Activated CD8-positive, alpha-beta T cell treated with anti-CD3 and anti-CD28 coated beads for 36 hours (primary cell): ENCODE measurements at regions not wholly inside any gene's neighbourhood (a gene's known extent, or its start where the extent isn't known, plus 50 kb on each side); places are given as distances from the start of the nearest gene placed in this dataset.

ENCODE experiments used
- ATAC-seq: fragments of 200-7000 bp; cut with Tn5 transposase; one replicate; pipeline ENCODE4 v1.10.0; 2021; ENCODE audit warnings: mild to moderate bottlenecking, moderate library complexity
- CTCF ChIA-PET: fragments of 350-600 bp; sonication (Branson Sonifier 250); formaldehyde crosslinking; loops from one replicate; lab custom pipeline; 2021; ENCODE audit warnings: antibody characterized with exemption; lab: Charles Lee
- POLR2A ChIA-PET: fragments of 350-600 bp; sonication (Branson Sonifier 250); formaldehyde crosslinking; loops from one replicate; lab custom pipeline; 2021; ENCODE audit warnings: antibody characterized with exemption; lab: Charles Lee
- DNase-seq: peaks from one replicate; pipeline ENCODE4 v3.0.0-alpha.2; 2020
- H3K27ac Mint-ChIP-seq: one replicate; pipeline ENCODE4 v1.8.0; 2021; ENCODE audit warnings: mild to moderate bottlenecking, mixed read lengths
- H3K27me3 Mint-ChIP-seq: one replicate; pipeline ENCODE4 v1.8.0; 2021; ENCODE audit warnings: mixed read lengths
- H3K36me3 Mint-ChIP-seq: one replicate; pipeline ENCODE4 v1.8.0; 2021; ENCODE audit warnings: low read depth, mixed read lengths
- H3K4me1 Mint-ChIP-seq: one replicate; pipeline ENCODE4 v1.8.0; 2021; ENCODE audit warnings: low read depth, mixed read lengths
- H3K4me3 Mint-ChIP-seq: one replicate; pipeline ENCODE4 v1.8.0; 2021; ENCODE audit warnings: mild to moderate bottlenecking, moderate library complexity, mixed read lengths
- H3K9me3 Mint-ChIP-seq: one replicate; pipeline ENCODE4 v1.8.0; 2021; ENCODE audit warnings: mixed read lengths
- intact Hi-C: fragments of 100-400 bp; cut with micrococcal nuclease; formaldehyde crosslinking; loops from one replicate; pipeline ENCODE4 v1.10.0; 2022
- TF ChIP-seq, protein P1 (sequence below): fragments of 200-600 bp; IDR thresholded peaks from one replicate; pipeline ENCODE4 v1.8.0; 2022; ENCODE audit warnings: antibody characterized with exemption, mild to moderate bottlenecking

GRCh38 chr5:43947935-43948334, 345.0 kb downstream of the NNT start:
- no peak overlapping the region for H3K4me3 Mint-ChIP-seq
- ChIA-PET POLR2A (no interaction called here), CTCF (no interaction called here)
- intact Hi-C loops, result no loop called here
- H3K4me1 Mint-ChIP-seq, result no peaks in the 10 kb centered on the region
- H3K27me3 Mint-ChIP-seq, result no peaks in the 10 kb centered on the region
- ATAC-seq, result no peak
- DNase-seq, result no peak
- no peak overlapping the region for H3K27ac Mint-ChIP-seq
- H3K36me3 Mint-ChIP-seq, result no peaks in the 10 kb centered on the region
- TF ChIP-seq, protein P1, sequence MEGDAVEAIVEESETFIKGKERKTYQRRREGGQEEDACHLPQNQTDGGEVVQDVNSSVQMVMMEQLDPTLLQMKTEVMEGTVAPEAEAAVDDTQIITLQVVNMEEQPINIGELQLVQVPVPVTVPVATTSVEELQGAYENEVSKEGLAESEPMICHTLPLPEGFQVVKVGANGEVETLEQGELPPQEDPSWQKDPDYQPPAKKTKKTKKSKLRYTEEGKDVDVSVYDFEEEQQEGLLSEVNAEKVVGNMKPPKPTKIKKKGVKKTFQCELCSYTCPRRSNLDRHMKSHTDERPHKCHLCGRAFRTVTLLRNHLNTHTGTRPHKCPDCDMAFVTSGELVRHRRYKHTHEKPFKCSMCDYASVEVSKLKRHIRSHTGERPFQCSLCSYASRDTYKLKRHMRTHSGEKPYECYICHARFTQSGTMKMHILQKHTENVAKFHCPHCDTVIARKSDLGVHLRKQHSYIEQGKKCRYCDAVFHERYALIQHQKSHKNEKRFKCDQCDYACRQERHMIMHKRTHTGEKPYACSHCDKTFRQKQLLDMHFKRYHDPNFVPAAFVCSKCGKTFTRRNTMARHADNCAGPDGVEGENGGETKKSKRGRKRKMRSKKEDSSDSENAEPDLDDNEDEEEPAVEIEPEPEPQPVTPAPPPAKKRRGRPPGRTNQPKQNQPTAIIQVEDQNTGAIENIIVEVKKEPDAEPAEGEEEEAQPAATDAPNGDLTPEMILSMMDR, result no peak
- peaks cover 5% of the 10 kb centered on the region for H3K9me3 Mint-ChIP-seq

GRCh38 chr5:43941806-43942205, 338.8 kb downstream of the NNT start:
- no peaks in the 10 kb centered on the region for H3K4me1 Mint-ChIP-seq
- no peak overlapping the region for H3K4me3 Mint-ChIP-seq
- ATAC-seq (no peak), DNase-seq (no peak)
- ChIA-PET POLR2A (no interaction called here), CTCF (interaction anchor here (1.6 kb wide), 1 partner anchor 9 kb away, joined by 4 read pairs; no protein-coding TSS in a partner anchor)
- intact Hi-C loops, result no loop called here
- no peaks in the 10 kb centered on the region for H3K36me3 Mint-ChIP-seq
- peaks cover 11% of the 10 kb centered on the region for H3K9me3 Mint-ChIP-seq
- H3K27ac Mint-ChIP-seq, result no peak overlapping the region
- TF ChIP-seq, protein P1, result no peak
- no peaks in the 10 kb centered on the region for H3K27me3 Mint-ChIP-seq

GRCh38 chr5:43940562-43940961, 337.6 kb downstream of the NNT start:
- POLR2A ChIA-PET, result no interaction called here
- TF ChIP-seq, protein P1, result no peak
- peaks cover 8% of the 10 kb centered on the region for H3K9me3 Mint-ChIP-seq

GRCh38 chr5:43926923-43927322, 323.9 kb downstream of the NNT start:
- intact Hi-C loops, result no loop called here
- H3K27me3 Mint-ChIP-seq, result no peaks in the 10 kb centered on the region
- POLR2A ChIA-PET, result no interaction called here

More at GRCh38 chr5:43940562-43940961, 337.6 kb downstream of the NNT start:
- Mint-ChIP-seq H3K4me1 (no peaks in the 10 kb centered on the region), H3K36me3 (no peaks in the 10 kb centered on the region), H3K27ac (no peak overlapping the region), H3K27me3 (no peaks in the 10 kb centered on the region), H3K4me3 (no peak overlapping the region)
- ATAC-seq (no peak), DNase-seq (no peak)
- intact Hi-C loops, result no loop called here
- CTCF ChIA-PET, result no interaction called here

GRCh38 chr5:43920422-43920821, 317.4 kb downstream of the NNT start:
- ChIA-PET POLR2A (no interaction called here), CTCF (no interaction called here)
- intact Hi-C loops, result no loop called here
- H3K9me3 Mint-ChIP-seq, result peaks cover 7% of the 10 kb centered on the region
- no peaks in the 10 kb centered on the region for H3K27me3 Mint-ChIP-seq
- DNase-seq, result no peak
- H3K4me3 Mint-ChIP-seq, result no peak overlapping the region
- no peaks in the 10 kb centered on the region for H3K4me1 Mint-ChIP-seq
- TF ChIP-seq, protein P1, result no peak
- no peaks in the 10 kb centered on the region for H3K36me3 Mint-ChIP-seq
- no peak for ATAC-seq
- H3K27ac Mint-ChIP-seq, result no peak overlapping the region

More at GRCh38 chr5:43926923-43927322, 323.9 kb downstream of the NNT start:
- no peak for ATAC-seq
- no peaks in the 10 kb centered on the region for H3K36me3 Mint-ChIP-seq
- H3K4me1 Mint-ChIP-seq, result no peaks in the 10 kb centered on the region
- CTCF ChIA-PET, result no interaction called here
- H3K4me3 Mint-ChIP-seq, result no peak overlapping the region
- no peak overlapping the region for H3K27ac Mint-ChIP-seq
- no peaks in the 10 kb centered on the region for H3K9me3 Mint-ChIP-seq
- DNase-seq, result no peak
- TF ChIP-seq, protein P1, result no peak
